GM23338 (cell line): ENCODE measurements at regions not wholly inside any gene's neighbourhood (a gene's known extent, or its start where the extent isn't known, plus 50 kb on each side); places are given as distances from the start of the nearest gene placed in this dataset.

ENCODE experiments used
- ATAC-seq: fragments of 200-7000 bp; cut with Tn5 transposase; 3 replicates; pipeline ENCODE4 v1.9.1; 2020
- DNase-seq: peaks from one replicate; pipeline ENCODE4 v3.0.0-alpha.2; 2015; ENCODE audit warnings: low spot score
- H2AFZ ChIP-seq: fragments of 200-600 bp; sonication (generic); 2 replicates; pipeline ENCODE4 v1.8.0; 2016; ENCODE audit warnings: antibody characterized with exemption, mild to moderate bottlenecking, moderate library complexity
- H3F3A ChIP-seq: fragments of 200-600 bp; sonication (generic); replicated peaks from 2 replicates; pipeline ENCODE4 v1.8.0; 2017; ENCODE audit warnings: antibody characterized with exemption, mixed run types, low read depth
- H3K27ac ChIP-seq: fragments of 200-600 bp; sonication (generic); 2 replicates; pipeline ENCODE4 v1.6.1; 2016; ENCODE audit warnings: low read depth
- H3K27me3 ChIP-seq: fragments of 200-600 bp; sonication (generic); 2 replicates; pipeline ENCODE4 v1.8.0; 2016; ENCODE audit warnings: mild to moderate bottlenecking, mixed run types, moderate library complexity; ENCODE audit not compliant: insufficient read depth
- H3K36me3 ChIP-seq: fragments of 200-600 bp; sonication (generic); 2 replicates; pipeline ENCODE4 v1.8.0; 2016; ENCODE audit warnings: mild to moderate bottlenecking; ENCODE audit not compliant: insufficient read depth
- H3K4me1 ChIP-seq: fragments of 200-600 bp; sonication (generic); 2 replicates; pipeline ENCODE4 v1.8.0; 2016; ENCODE audit warnings: mild to moderate bottlenecking, moderate library complexity; ENCODE audit not compliant: insufficient read depth
- H3K4me2 ChIP-seq: fragments of 200-600 bp; sonication (generic); 2 replicates; pipeline ENCODE4 v1.7.1; 2017; ENCODE audit warnings: mixed run types
- H3K4me3 ChIP-seq: fragments of 200-600 bp; sonication (generic); 2 replicates; pipeline ENCODE4 v1.6.1; 2016; ENCODE audit warnings: mixed run types
- H3K79me2 ChIP-seq: fragments of 200-600 bp; sonication (generic); replicated peaks from 2 replicates; pipeline ENCODE4 v1.8.0; 2017; ENCODE audit warnings: mild to moderate bottlenecking; ENCODE audit not compliant: insufficient read depth
- H3K9me2 ChIP-seq: fragments of 200-600 bp; sonication (generic); 2 replicates; pipeline ENCODE4 v1.8.0; 2017; ENCODE audit not compliant: insufficient read depth
- H4K20me1 ChIP-seq: fragments of 200-600 bp; sonication (generic); replicated peaks from 2 replicates; pipeline ENCODE4 v1.8.0; 2017; ENCODE audit warnings: mild to moderate bottlenecking; ENCODE audit not compliant: insufficient read depth
- H3K27ac Mint-ChIP-seq: 2 replicates; pipeline ENCODE4 v1.8.0; 2020; ENCODE audit warnings: inconsistent platforms, mild to moderate bottlenecking, moderate library complexity, mixed read lengths
- H3K27me3 Mint-ChIP-seq: 3 replicates; pipeline ENCODE4 v1.8.0; 2022; ENCODE audit warnings: low read depth, mild to moderate bottlenecking, moderate library complexity, mixed read lengths, inconsistent platforms; ENCODE audit not compliant: insufficient read depth, poor library complexity
- H3K36me3 Mint-ChIP-seq: 3 replicates; pipeline ENCODE4 v1.8.0; 2021; ENCODE audit warnings: low read depth, mild to moderate bottlenecking, inconsistent platforms, moderate library complexity, mixed read lengths
- H3K4me1 Mint-ChIP-seq: 3 replicates; pipeline ENCODE4 v1.8.0; 2020; ENCODE audit warnings: mild to moderate bottlenecking, inconsistent platforms, mixed read lengths
- H3K4me3 Mint-ChIP-seq: 3 replicates; pipeline ENCODE4 v1.8.0; 2021; ENCODE audit warnings: moderate library complexity, mild to moderate bottlenecking, inconsistent platforms, mixed read lengths
- H3K9me3 Mint-ChIP-seq: 3 replicates; pipeline ENCODE4 v1.8.0; 2020; ENCODE audit warnings: moderate library complexity, mild to moderate bottlenecking, inconsistent platforms, mixed read lengths
- CREB1 ChIP-seq: fragments of 250-450 bp; sonication (Bioruptor Pico); IDR thresholded peaks from 2 replicates; pipeline ENCODE4 v1.5.0; 2020; ENCODE audit warnings: low read depth, mild to moderate bottlenecking, moderate library complexity
- CTCF ChIP-seq, 2 experiments: fragments of 200-600 bp in 1 of 2; sonication (generic) in 1 of 2; conservative IDR thresholded peaks; 2 replicates each; pipeline versions ENCODE4 v1.5.1 to v1.6.1; 2016 to 2017; ENCODE audit warnings: antibody characterized with exemption in 2 of 2, low read depth in 2 of 2, mild to moderate bottlenecking in 2 of 2, moderate library complexity in 1 of 2
- EZH2 ChIP-seq: fragments of 200-600 bp; sonication (generic); IDR thresholded peaks from one replicate; pipeline ENCODE4 v1.8.0; 2017; ENCODE audit warnings: antibody characterized with exemption, mild to moderate bottlenecking, low read depth; ENCODE audit not compliant: unreplicated experiment
- EZH2phosphoT487 ChIP-seq: fragments of 200-600 bp; sonication (generic); IDR thresholded peaks from one replicate; pipeline ENCODE4 v1.8.1; 2018; ENCODE audit warnings: antibody characterized with exemption; ENCODE audit not compliant: unreplicated experiment
- JUNB ChIP-seq: IDR thresholded peaks from one replicate; pipeline ENCODE4 v1.6.1; 2016; ENCODE audit warnings: antibody characterized with exemption; ENCODE audit not compliant: unreplicated experiment
- POLR2AphosphoS5 ChIP-seq: IDR thresholded peaks from 2 replicates; pipeline ENCODE4 v1.6.1; 2016; ENCODE audit warnings: antibody characterized with exemption, low read depth
- STAT1 ChIP-seq: IDR thresholded peaks from one replicate; pipeline ENCODE4 v1.6.1; 2016; ENCODE audit warnings: antibody characterized with exemption; ENCODE audit not compliant: unreplicated experiment
- ZNF114 ChIP-seq: fragments of 250-450 bp; sonication (Bioruptor Pico); IDR thresholded peaks from 2 replicates; pipeline ENCODE4 v1.5.0; 2020; ENCODE audit warnings: mild to moderate bottlenecking, moderate library complexity
- ZNF331 ChIP-seq: fragments of 250-450 bp; sonication (Bioruptor Pico); IDR thresholded peaks from 2 replicates; pipeline ENCODE4 v1.5.0; 2020; ENCODE audit warnings: low read depth, mild to moderate bottlenecking, moderate library complexity
- ZNF462 ChIP-seq: fragments of 250-450 bp; sonication (Bioruptor Pico); IDR thresholded peaks from 2 replicates; pipeline ENCODE4 v1.5.0; 2020; ENCODE audit warnings: mild to moderate bottlenecking, moderate library complexity
- TF ChIP-seq, protein P1 (sequence below): IDR thresholded peaks from 2 replicates; pipeline ENCODE4 v1.6.1; 2016; ENCODE audit warnings: antibody characterized with exemption

- Histone ChIP-seq H3K9me2 (no peaks in the 10 kb centered on the region), H3F3A (no peaks in the 10 kb centered on the region), H3K4me1 (peaks cover 1% of the 10 kb centered on the region; the same call in 1 of the 2 replicates), H3K4me2 (no peak overlapping the region), H3K4me3 (no peak overlapping the region), H4K20me1 (no peaks in the 10 kb centered on the region), H3K27ac (no peak overlapping the region), H3K36me3 (no peaks in the 10 kb centered on the region; the same call in 1 of the 2 replicates), H2AFZ (no peak overlapping the region), H3K79me2 (no peaks in the 10 kb centered on the region), H3K27me3 (no peaks in the 10 kb centered on the region)
- TF ChIP-seq JUNB (no peak), ZNF114 (CRISPR knock-in tag) (no peak), STAT1 (no peak), ZNF462 (CRISPR knock-in tag) (no peak), EZH2 (no peak), ZNF331 (CRISPR knock-in tag) (no peak), CREB1 (CRISPR knock-in tag) (no peak), POLR2AphosphoS5 (no peak), EZH2phosphoT487 (no peak), CTCF (conservative IDR thresholded peaks at IDR 0.05; ENCODE audit: low read depth in 2 of 2) (no peak)
- TF ChIP-seq, protein P1, sequence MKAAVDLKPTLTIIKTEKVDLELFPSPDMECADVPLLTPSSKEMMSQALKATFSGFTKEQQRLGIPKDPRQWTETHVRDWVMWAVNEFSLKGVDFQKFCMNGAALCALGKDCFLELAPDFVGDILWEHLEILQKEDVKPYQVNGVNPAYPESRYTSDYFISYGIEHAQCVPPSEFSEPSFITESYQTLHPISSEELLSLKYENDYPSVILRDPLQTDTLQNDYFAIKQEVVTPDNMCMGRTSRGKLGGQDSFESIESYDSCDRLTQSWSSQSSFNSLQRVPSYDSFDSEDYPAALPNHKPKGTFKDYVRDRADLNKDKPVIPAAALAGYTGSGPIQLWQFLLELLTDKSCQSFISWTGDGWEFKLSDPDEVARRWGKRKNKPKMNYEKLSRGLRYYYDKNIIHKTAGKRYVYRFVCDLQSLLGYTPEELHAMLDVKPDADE: no peak
- no peaks in the 10 kb centered on the region for H3K27me3 Mint-ChIP-seq
- H3K27ac Mint-ChIP-seq: no peak overlapping the region
- ATAC-seq (no peak), DNase-seq (no peak)
- peaks cover 20% of the 10 kb centered on the region for H3K36me3 Mint-ChIP-seq
- peaks cover 14% of the 10 kb centered on the region for H3K9me3 Mint-ChIP-seq
- H3K4me3 Mint-ChIP-seq: no peak overlapping the region
- peaks cover 1% of the 10 kb centered on the region; the same call in 2 of the 3 replicates for H3K4me1 Mint-ChIP-seq
Observed at GRCh38 chr2:76564734-76565133, 854.0 kb upstream of the GCFC2 start.
